WTC11 (cell line): ENCODE measurements at regions not wholly inside any gene's neighbourhood (a gene's known extent, or its start where the extent isn't known, plus 50 kb on each side); places are given as distances from the start of the nearest gene placed in this dataset.

Experiments
- ATAC-seq: fragments of 200-7000 bp; cut with Tn5 transposase; 2 replicates; pipeline ENCODE4 v1.10.0; 2021; ENCODE audit warnings: mild to moderate bottlenecking, moderate library complexity
- CTCF ChIA-PET: fragments of 300-600 bp; sonication (Branson Sonifier 250); formaldehyde crosslinking; loops from one replicate; lab custom pipeline; 2021; ENCODE audit warnings: antibody characterized with exemption; lab: Charles Lee
- POLR2A ChIA-PET: fragments of 350-600 bp; sonication (Branson Sonifier 250); formaldehyde crosslinking; loops from one replicate; lab custom pipeline; 2021; ENCODE audit warnings: antibody characterized with exemption; lab: Charles Lee
- DNase-seq: peaks from one replicate; pipeline ENCODE4 v3.0.0; 2021; ENCODE audit warnings: low spot score
- H3K27ac Mint-ChIP-seq: 2 replicates; pipeline ENCODE4 v1.8.0; 2021; ENCODE audit warnings: mixed read lengths
- H3K27me3 Mint-ChIP-seq: 2 replicates; pipeline ENCODE4 v1.8.0; 2021; ENCODE audit warnings: low read depth, mild to moderate bottlenecking, moderate library complexity, mixed read lengths
- H3K36me3 Mint-ChIP-seq: 2 replicates; pipeline ENCODE4 v1.8.0; 2021; ENCODE audit warnings: mixed read lengths
- H3K4me1 Mint-ChIP-seq: 2 replicates; pipeline ENCODE4 v1.8.0; 2022; ENCODE audit warnings: mixed read lengths
- H3K4me3 Mint-ChIP-seq: 2 replicates; pipeline ENCODE4 v1.8.0; 2021; ENCODE audit warnings: mild to moderate bottlenecking, moderate library complexity, mixed read lengths
- H3K9me3 Mint-ChIP-seq: 2 replicates; pipeline ENCODE4 v1.8.0; 2021; ENCODE audit warnings: mixed read lengths
- AFF4 ChIP-seq: sonication (generic); formaldehyde crosslinking; IDR thresholded peaks from 2 replicates; pipeline ENCODE4 v1.8.1; 2023; ENCODE audit warnings: mild to moderate bottlenecking, missing genetic modification reagents, borderline replicate concordance
- ATF6 ChIP-seq: sonication (generic); formaldehyde crosslinking; IDR thresholded peaks from 2 replicates; pipeline ENCODE4 v1.8.1; 2023; ENCODE audit warnings: mild to moderate bottlenecking, missing genetic modification reagents
- E2F5 ChIP-seq: sonication (generic); formaldehyde crosslinking; IDR thresholded peaks from 2 replicates; pipeline ENCODE4 v1.8.1; 2022; ENCODE audit warnings: mild to moderate bottlenecking, moderate library complexity, missing genetic modification reagents
- ESRRA ChIP-seq: sonication (generic); formaldehyde crosslinking; IDR thresholded peaks from 2 replicates; pipeline ENCODE4 v1.8.1; 2022; ENCODE audit warnings: mild to moderate bottlenecking, missing genetic modification reagents, borderline replicate concordance
- HMGA2 ChIP-seq: fragments of 250-450 bp; sonication (Bioruptor Pico); IDR thresholded peaks from 2 replicates; pipeline ENCODE4 v1.4.0; 2021; ENCODE audit warnings: mild to moderate bottlenecking, moderate library complexity
- JAZF1 ChIP-seq: fragments of 250-450 bp; sonication (Bioruptor Pico); IDR thresholded peaks from 2 replicates; pipeline ENCODE4 v1.9.0; 2021; ENCODE audit warnings: moderate library complexity, mild to moderate bottlenecking, inconsistent platforms
- MXD4 ChIP-seq: fragments of 250-450 bp; sonication (Bioruptor Pico); IDR thresholded peaks from 2 replicates; pipeline ENCODE4 v1.8.0; 2021; ENCODE audit warnings: mild to moderate bottlenecking, moderate library complexity, borderline replicate concordance
- PRDM15 ChIP-seq: sonication (generic); formaldehyde crosslinking; IDR thresholded peaks from 2 replicates; pipeline ENCODE4 v1.8.0; 2022; ENCODE audit warnings: missing genetic modification reagents
- ZMAT4 ChIP-seq: fragments of 250-450 bp; sonication (Bioruptor Pico); IDR thresholded peaks from 2 replicates; pipeline ENCODE4 v1.9.0; 2021; ENCODE audit warnings: mild to moderate bottlenecking
- TF ChIP-seq, protein P1 (sequence below): sonication (generic); formaldehyde crosslinking; IDR thresholded peaks from 2 replicates; pipeline ENCODE4 v1.8.0; 2022; ENCODE audit warnings: mild to moderate bottlenecking, missing genetic modification reagents
- TF ChIP-seq, protein P2 (sequence below): fragments of 250-450 bp; sonication (Bioruptor Pico); IDR thresholded peaks from 2 replicates; pipeline ENCODE4 v1.8.0; 2021; ENCODE audit warnings: mild to moderate bottlenecking
- TF ChIP-seq, protein P3 (sequence below): fragments of 250-450 bp; sonication (Bioruptor Pico); IDR thresholded peaks from 2 replicates; pipeline ENCODE4 v1.9.0; 2021; ENCODE audit warnings: mild to moderate bottlenecking, borderline replicate concordance
- TF ChIP-seq, protein P4 (sequence below): sonication (generic); formaldehyde crosslinking; IDR thresholded peaks from 2 replicates; pipeline ENCODE4 v1.8.1; 2022; ENCODE audit warnings: mild to moderate bottlenecking, missing genetic modification reagents, moderate library complexity, borderline replicate concordance

DNA sequence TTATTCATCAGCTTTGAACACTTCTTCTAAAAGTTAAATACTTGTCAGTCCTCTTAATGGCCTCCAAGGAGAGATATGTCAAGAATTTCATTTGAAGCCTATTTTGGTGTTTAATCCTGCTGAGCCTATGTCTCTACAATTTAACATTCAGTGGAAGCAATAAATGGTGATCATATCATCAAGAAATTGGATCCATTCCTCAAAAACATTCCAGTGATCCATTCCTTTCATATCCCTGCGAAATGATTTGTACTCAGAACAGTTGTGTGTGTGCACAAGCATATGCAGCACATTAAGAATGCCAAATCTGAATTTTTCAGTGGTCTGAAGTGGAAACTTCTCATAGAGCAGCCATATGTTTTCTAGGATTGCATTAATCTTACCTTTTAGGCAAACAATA lies 373.7 kb upstream of the SYT1 start (continued):
- TF ChIP-seq ATF6 (CRISPR knock-in tag) = no peak
- TF ChIP-seq JAZF1 = no peak
- no peak for TF ChIP-seq AFF4
- TF ChIP-seq MXD4 (CRISPR knock-in tag) = no peak
- TF ChIP-seq, protein P1, sequence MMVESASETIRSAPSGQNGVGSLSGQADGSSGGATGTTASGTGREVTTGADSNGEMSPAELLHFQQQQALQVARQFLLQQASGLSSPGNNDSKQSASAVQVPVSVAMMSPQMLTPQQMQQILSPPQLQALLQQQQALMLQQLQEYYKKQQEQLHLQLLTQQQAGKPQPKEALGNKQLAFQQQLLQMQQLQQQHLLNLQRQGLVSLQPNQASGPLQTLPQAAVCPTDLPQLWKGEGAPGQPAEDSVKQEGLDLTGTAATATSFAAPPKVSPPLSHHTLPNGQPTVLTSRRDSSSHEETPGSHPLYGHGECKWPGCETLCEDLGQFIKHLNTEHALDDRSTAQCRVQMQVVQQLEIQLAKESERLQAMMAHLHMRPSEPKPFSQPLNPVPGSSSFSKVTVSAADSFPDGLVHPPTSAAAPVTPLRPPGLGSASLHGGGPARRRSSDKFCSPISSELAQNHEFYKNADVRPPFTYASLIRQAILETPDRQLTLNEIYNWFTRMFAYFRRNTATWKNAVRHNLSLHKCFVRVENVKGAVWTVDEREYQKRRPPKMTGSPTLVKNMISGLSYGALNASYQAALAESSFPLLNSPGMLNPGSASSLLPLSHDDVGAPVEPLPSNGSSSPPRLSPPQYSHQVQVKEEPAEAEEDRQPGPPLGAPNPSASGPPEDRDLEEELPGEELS (CRISPR knock-in tag) = no peak
- no peak for TF ChIP-seq HMGA2 (CRISPR knock-in tag)
- TF ChIP-seq, protein P2, sequence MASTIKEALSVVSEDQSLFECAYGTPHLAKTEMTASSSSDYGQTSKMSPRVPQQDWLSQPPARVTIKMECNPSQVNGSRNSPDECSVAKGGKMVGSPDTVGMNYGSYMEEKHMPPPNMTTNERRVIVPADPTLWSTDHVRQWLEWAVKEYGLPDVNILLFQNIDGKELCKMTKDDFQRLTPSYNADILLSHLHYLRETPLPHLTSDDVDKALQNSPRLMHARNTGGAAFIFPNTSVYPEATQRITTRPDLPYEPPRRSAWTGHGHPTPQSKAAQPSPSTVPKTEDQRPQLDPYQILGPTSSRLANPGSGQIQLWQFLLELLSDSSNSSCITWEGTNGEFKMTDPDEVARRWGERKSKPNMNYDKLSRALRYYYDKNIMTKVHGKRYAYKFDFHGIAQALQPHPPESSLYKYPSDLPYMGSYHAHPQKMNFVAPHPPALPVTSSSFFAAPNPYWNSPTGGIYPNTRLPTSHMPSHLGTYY (CRISPR knock-in tag) = no peak
- TF ChIP-seq ZMAT4 (CRISPR knock-in tag) = no peak
- TF ChIP-seq, protein P3, sequence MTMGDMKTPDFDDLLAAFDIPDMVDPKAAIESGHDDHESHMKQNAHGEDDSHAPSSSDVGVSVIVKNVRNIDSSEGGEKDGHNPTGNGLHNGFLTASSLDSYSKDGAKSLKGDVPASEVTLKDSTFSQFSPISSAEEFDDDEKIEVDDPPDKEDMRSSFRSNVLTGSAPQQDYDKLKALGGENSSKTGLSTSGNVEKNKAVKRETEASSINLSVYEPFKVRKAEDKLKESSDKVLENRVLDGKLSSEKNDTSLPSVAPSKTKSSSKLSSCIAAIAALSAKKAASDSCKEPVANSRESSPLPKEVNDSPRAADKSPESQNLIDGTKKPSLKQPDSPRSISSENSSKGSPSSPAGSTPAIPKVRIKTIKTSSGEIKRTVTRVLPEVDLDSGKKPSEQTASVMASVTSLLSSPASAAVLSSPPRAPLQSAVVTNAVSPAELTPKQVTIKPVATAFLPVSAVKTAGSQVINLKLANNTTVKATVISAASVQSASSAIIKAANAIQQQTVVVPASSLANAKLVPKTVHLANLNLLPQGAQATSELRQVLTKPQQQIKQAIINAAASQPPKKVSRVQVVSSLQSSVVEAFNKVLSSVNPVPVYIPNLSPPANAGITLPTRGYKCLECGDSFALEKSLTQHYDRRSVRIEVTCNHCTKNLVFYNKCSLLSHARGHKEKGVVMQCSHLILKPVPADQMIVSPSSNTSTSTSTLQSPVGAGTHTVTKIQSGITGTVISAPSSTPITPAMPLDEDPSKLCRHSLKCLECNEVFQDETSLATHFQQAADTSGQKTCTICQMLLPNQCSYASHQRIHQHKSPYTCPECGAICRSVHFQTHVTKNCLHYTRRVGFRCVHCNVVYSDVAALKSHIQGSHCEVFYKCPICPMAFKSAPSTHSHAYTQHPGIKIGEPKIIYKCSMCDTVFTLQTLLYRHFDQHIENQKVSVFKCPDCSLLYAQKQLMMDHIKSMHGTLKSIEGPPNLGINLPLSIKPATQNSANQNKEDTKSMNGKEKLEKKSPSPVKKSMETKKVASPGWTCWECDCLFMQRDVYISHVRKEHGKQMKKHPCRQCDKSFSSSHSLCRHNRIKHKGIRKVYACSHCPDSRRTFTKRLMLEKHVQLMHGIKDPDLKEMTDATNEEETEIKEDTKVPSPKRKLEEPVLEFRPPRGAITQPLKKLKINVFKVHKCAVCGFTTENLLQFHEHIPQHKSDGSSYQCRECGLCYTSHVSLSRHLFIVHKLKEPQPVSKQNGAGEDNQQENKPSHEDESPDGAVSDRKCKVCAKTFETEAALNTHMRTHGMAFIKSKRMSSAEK (CRISPR knock-in tag) = no peak

DNA sequence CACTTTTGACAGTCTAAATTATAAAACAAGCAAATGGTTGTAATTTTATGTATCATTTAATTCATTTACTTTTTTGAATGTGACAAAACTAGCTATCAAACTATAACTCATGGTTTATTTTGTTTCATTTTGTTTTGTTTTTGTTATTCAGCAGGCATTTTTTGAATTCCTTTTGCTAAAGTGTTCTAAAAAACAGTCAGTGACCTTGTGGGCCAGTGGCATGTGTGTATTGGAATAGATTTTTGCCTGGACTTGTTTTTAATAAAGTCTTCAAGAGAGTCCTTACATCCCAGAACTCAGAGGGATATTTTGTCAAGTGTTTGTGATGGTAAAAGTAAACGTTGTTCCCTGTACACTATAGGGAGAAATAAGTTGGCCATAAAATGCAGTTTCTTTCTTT lies 369.7 kb upstream of the SYT1 start:
- peaks cover 9% of the 10 kb centered on the region for H3K9me3 Mint-ChIP-seq
- ATAC-seq (no peak), DNase-seq (no peak)
- POLR2A ChIA-PET = no interaction called here
- H3K4me1 Mint-ChIP-seq = no peaks in the 10 kb centered on the region
- H3K27ac Mint-ChIP-seq = no peak overlapping the region
- H3K36me3 Mint-ChIP-seq = peaks cover 4% of the 10 kb centered on the region; the same call in 1 of the 2 replicates
- CTCF ChIA-PET = interaction anchor here (1.6 kb wide), 1 partner anchor 14 kb away, joined by 3 read pairs; no protein-coding TSS in a partner anchor
- H3K27me3 Mint-ChIP-seq = no peaks in the 10 kb centered on the region
- no peak overlapping the region for H3K4me3 Mint-ChIP-seq
- TF ChIP-seq PRDM15 (CRISPR knock-in tag) = no peak
- TF ChIP-seq, protein P2 (CRISPR knock-in tag) = no peak
- TF ChIP-seq JAZF1 = no peak
- TF ChIP-seq, protein P4, sequence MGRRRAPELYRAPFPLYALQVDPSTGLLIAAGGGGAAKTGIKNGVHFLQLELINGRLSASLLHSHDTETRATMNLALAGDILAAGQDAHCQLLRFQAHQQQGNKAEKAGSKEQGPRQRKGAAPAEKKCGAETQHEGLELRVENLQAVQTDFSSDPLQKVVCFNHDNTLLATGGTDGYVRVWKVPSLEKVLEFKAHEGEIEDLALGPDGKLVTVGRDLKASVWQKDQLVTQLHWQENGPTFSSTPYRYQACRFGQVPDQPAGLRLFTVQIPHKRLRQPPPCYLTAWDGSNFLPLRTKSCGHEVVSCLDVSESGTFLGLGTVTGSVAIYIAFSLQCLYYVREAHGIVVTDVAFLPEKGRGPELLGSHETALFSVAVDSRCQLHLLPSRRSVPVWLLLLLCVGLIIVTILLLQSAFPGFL (CRISPR knock-in tag) = no peak
- TF ChIP-seq ESRRA = no peak
- TF ChIP-seq E2F5 (CRISPR knock-in tag) = no peak
